ENCODE measurements at regions not wholly inside any gene's neighbourhood (a gene's known extent, or its start where the extent isn't known, plus 50 kb on each side); places are given as distances from the start of the nearest gene placed in this dataset.

- no peak for TF ChIP-seq CTCF (IDR thresholded peaks at IDR 0.05)
- no peak for TF ChIP-seq POLR2AphosphoS5 (IDR thresholded peaks at IDR 0.05; ENCODE audit: insufficient read depth in 1 of 2, low read depth in 1 of 2)
These were observed 186.7 kb downstream of the PCDH18 start for GRCh38 chr4:137345597-137345996.

Measured in vagina (tissue), 2 donors.